ENCODE measurements at regions not wholly inside any gene's neighbourhood (a gene's known extent, or its start where the extent isn't known, plus 50 kb on each side); places are given as distances from the start of the nearest gene placed in this dataset.

DNA sequence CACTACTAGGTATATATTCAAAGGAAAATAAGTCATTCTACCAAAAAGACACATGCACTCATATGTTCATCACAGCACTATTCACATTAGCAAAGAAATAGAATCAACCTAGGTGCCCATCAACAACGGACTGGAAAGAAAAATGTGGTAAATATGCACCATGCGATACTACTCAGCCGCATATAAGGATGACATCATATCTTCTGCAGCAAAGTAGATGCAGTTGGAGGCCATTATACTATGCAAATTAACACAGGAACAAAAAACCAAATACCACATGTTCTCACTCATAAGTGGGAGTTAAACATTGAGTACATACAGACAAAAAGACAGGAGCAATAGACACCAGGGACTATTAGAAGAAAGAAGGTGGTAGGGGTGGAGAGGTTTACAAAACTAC is 412.1 kb upstream of the CWC22 start:
- TF ChIP-seq, protein P1, sequence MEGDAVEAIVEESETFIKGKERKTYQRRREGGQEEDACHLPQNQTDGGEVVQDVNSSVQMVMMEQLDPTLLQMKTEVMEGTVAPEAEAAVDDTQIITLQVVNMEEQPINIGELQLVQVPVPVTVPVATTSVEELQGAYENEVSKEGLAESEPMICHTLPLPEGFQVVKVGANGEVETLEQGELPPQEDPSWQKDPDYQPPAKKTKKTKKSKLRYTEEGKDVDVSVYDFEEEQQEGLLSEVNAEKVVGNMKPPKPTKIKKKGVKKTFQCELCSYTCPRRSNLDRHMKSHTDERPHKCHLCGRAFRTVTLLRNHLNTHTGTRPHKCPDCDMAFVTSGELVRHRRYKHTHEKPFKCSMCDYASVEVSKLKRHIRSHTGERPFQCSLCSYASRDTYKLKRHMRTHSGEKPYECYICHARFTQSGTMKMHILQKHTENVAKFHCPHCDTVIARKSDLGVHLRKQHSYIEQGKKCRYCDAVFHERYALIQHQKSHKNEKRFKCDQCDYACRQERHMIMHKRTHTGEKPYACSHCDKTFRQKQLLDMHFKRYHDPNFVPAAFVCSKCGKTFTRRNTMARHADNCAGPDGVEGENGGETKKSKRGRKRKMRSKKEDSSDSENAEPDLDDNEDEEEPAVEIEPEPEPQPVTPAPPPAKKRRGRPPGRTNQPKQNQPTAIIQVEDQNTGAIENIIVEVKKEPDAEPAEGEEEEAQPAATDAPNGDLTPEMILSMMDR (IDR thresholded peaks at IDR 0.05): no peak
- no peak for TF ChIP-seq POLR2A (IDR thresholded peaks at IDR 0.05)

All from lower leg skin (tissue), 3 donors.